PC-3 (cell line): ENCODE measurements at regions not wholly inside any gene's neighbourhood (a gene's known extent, or its start where the extent isn't known, plus 50 kb on each side); places are given as distances from the start of the nearest gene placed in this dataset.

Experiments used
- EZH2phosphoT487 ChIP-seq: fragments of 300-600 bp; sonication (generic); IDR thresholded peaks from 2 replicates; pipeline ENCODE4 v1.6.1; 2018; ENCODE audit warnings: mild to moderate bottlenecking, antibody characterized with exemption, low read length, borderline replicate concordance
- TF ChIP-seq, protein P1 (sequence below): fragments of 300-600 bp; sonication (generic); conservative IDR thresholded peaks from 2 replicates; pipeline ENCODE4 v1.5.1; 2017; ENCODE audit warnings: antibody characterized with exemption, low read depth, mild to moderate bottlenecking, low read length

DNA sequence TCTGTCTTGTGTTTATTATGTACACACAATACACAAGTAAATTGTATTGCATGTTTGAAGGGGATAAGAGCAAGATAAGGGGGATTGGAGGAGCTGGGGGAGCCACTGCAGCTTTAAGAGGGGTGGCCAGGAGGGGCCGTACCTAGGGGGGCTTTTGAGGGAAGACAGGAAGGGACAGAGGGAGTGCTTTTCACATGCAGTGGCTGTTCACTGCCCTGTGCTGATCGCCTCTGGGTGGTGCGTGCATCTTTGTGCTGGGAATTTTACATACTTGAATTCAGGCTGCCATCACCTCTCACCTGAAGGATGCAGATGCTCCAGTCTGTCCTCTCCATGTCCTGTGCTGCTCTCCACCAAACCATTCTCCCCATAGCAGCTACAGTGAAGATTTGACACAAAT lies 179.5 kb downstream of the PTPRU start:
- TF ChIP-seq, protein P1, sequence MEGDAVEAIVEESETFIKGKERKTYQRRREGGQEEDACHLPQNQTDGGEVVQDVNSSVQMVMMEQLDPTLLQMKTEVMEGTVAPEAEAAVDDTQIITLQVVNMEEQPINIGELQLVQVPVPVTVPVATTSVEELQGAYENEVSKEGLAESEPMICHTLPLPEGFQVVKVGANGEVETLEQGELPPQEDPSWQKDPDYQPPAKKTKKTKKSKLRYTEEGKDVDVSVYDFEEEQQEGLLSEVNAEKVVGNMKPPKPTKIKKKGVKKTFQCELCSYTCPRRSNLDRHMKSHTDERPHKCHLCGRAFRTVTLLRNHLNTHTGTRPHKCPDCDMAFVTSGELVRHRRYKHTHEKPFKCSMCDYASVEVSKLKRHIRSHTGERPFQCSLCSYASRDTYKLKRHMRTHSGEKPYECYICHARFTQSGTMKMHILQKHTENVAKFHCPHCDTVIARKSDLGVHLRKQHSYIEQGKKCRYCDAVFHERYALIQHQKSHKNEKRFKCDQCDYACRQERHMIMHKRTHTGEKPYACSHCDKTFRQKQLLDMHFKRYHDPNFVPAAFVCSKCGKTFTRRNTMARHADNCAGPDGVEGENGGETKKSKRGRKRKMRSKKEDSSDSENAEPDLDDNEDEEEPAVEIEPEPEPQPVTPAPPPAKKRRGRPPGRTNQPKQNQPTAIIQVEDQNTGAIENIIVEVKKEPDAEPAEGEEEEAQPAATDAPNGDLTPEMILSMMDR, result no peak
- no peak for TF ChIP-seq EZH2phosphoT487
